B cell (primary cell): ENCODE measurements at regions not wholly inside any gene's neighbourhood (a gene's known extent, or its start where the extent isn't known, plus 50 kb on each side); places are given as distances from the start of the nearest gene placed in this dataset.

Source experiments
- ATAC-seq: fragments of 200-7000 bp; cut with Tn5 transposase; one replicate; pipeline ENCODE4 v1.10.0; 2021; ENCODE audit warnings: low read depth, mild to moderate bottlenecking, moderate number of reproducible peaks, moderate library complexity
- CTCF ChIA-PET: fragments of 350-600 bp; sonication (Branson Sonifier 250); formaldehyde crosslinking; loops from one replicate; lab custom pipeline; 2021; ENCODE audit warnings: antibody characterized with exemption, inconsistent platforms; lab: Charles Lee
- POLR2A ChIA-PET: fragments of 350-600 bp; sonication (Branson Sonifier 250); formaldehyde crosslinking; loops from one replicate; lab custom pipeline; 2021; ENCODE audit warnings: antibody characterized with exemption; lab: Charles Lee
- DNase-seq: peaks from one replicate; pipeline ENCODE4 v3.0.0; 2013
- H2AFZ ChIP-seq: 2 replicates; pipeline ENCODE4 v1.6.1; 2012; ENCODE audit warnings: mild to moderate bottlenecking, low read depth, low read length; ENCODE audit not compliant: insufficient read depth, poor library complexity, severe bottlenecking
- H3K27ac ChIP-seq, 2 donors: 1 replicate in 1 of 2; 2 replicates in 1 of 2; pipeline ENCODE4 v1.5.1; 2012 to 2013; ENCODE audit warnings: low read length in 2 of 2, mild to moderate bottlenecking in 2 of 2, moderate library complexity in 1 of 2
- H3K27me3 ChIP-seq, 4 experiments: fragments of 200-600 bp in 1 of 4; sonication (generic) in 1 of 4; replicated peaks in 1 of 4; 1 replicate in 2 of 4; 2 replicates in 2 of 4; pipeline versions ENCODE4 v1.6.1 to v1.7.0; 2013 to 2016; ENCODE audit warnings: low read length in 3 of 4, mild to moderate bottlenecking in 2 of 4, mixed read lengths in 1 of 4, moderate library complexity in 1 of 4; ENCODE audit not compliant: insufficient read depth in 4 of 4, control insufficient read depth in 3 of 4; ENCODE audit errors: control extremely low read depth in 1 of 4
- H3K36me3 ChIP-seq, 2 experiments: replicated peaks in 1 of 2; 1 replicate in 1 of 2; 2 replicates in 1 of 2; pipeline versions ENCODE4 v1.6.1 to v1.7.1; 2013; ENCODE audit warnings: low read length in 1 of 2; ENCODE audit not compliant: insufficient read depth in 2 of 2, control insufficient read depth in 1 of 2; ENCODE audit errors: control extremely low read depth in 1 of 2, extremely low read depth in 1 of 2
- H3K4me1 ChIP-seq, 2 donors: fragments of 200-600 bp in 1 of 2; sonication (generic) in 1 of 2; 1 replicate in 1 of 2; 2 replicates in 1 of 2; pipeline versions ENCODE4 v1.5.1 to v1.6.1; 2013 to 2017; ENCODE audit warnings: low read length in 2 of 2; ENCODE audit not compliant: control insufficient read depth in 2 of 2, insufficient read depth in 2 of 2
- H3K4me2 ChIP-seq: replicated peaks from 2 replicates; pipeline ENCODE3; 2012; ENCODE audit warnings: mild to moderate bottlenecking, low read depth, low read length; ENCODE audit not compliant: poor library complexity, severe bottlenecking
- H3K4me3 ChIP-seq, 5 experiments: fragments of 200-600 bp in 1 of 5; sonication (generic) in 1 of 5; 1 replicate in 3 of 5; 2 replicates in 2 of 5; pipeline versions ENCODE4 v1.5.1 to v1.7.0; 2011 to 2016; ENCODE audit warnings: low read length in 4 of 5, mild to moderate bottlenecking in 4 of 5, low read depth in 2 of 5, control low read depth in 1 of 5, moderate library complexity in 1 of 5; ENCODE audit not compliant: insufficient read depth in 1 of 5; ENCODE audit errors: control extremely low read depth in 1 of 5, extremely low read depth in 1 of 5
- H3K79me2 ChIP-seq: fragments of 200-600 bp; sonication (generic); one replicate; pipeline ENCODE4 v1.6.0; 2016; ENCODE audit warnings: low read length; ENCODE audit not compliant: control insufficient read depth, insufficient read depth
- H3K9ac ChIP-seq: fragments of 200-600 bp; sonication (generic); 2 replicates; pipeline ENCODE4 v1.6.1; 2017; ENCODE audit warnings: mild to moderate bottlenecking, low read length, moderate library complexity
- H3K9me3 ChIP-seq, 3 donors: one replicate each; pipeline versions ENCODE4 v1.6.1 to v1.7.1; 2013; ENCODE audit warnings: low read length in 2 of 3; ENCODE audit not compliant: control insufficient read depth in 2 of 3, insufficient read depth in 1 of 3; ENCODE audit errors: control extremely low read depth in 1 of 3
- H4K20me1 ChIP-seq: 2 replicates; pipeline ENCODE4 v1.6.0; 2012; ENCODE audit warnings: mild to moderate bottlenecking, low read length; ENCODE audit not compliant: insufficient read depth, control insufficient read depth, poor library complexity, severe bottlenecking
- H3K27ac Mint-ChIP-seq: one replicate; pipeline ENCODE4 v1.8.0; 2021; ENCODE audit warnings: mixed read lengths
- H3K27me3 Mint-ChIP-seq: one replicate; pipeline ENCODE4 v1.8.0; 2021; ENCODE audit warnings: mixed read lengths
- H3K4me1 Mint-ChIP-seq: one replicate; pipeline ENCODE4 v1.8.0; 2021; ENCODE audit warnings: mixed read lengths
- H3K4me3 Mint-ChIP-seq: one replicate; pipeline ENCODE4 v1.8.0; 2021; ENCODE audit warnings: mixed read lengths
- H3K9me3 Mint-ChIP-seq: one replicate; pipeline ENCODE4 v1.8.0; 2022; ENCODE audit warnings: mixed read lengths; ENCODE audit not compliant: insufficient read depth
- EZH2 ChIP-seq: IDR thresholded peaks from 2 replicates; pipeline ENCODE4 v1.6.1; 2012; ENCODE audit warnings: borderline replicate concordance, low read depth, mild to moderate bottlenecking, moderate library complexity, low read length; ENCODE audit not compliant: insufficient read depth, poor library complexity, severe bottlenecking
- WGBS: methylation state at CpG from one replicate; pipeline ENCODE4 v1.1.5; 2013; ENCODE audit warnings: missing lambda C conversion rate; ENCODE audit not compliant: insufficient coverage; 5-methylcytosine and 5-hydroxymethylcytosine counted together
- intact Hi-C: fragments of 100-400 bp; cut with micrococcal nuclease; formaldehyde crosslinking; loops from one replicate; pipeline ENCODE4 v1.10.0; 2022
- TF ChIP-seq, protein P1 (sequence below): fragments of 200-600 bp; IDR thresholded peaks from one replicate; pipeline ENCODE4 v1.8.0; 2022; ENCODE audit warnings: antibody characterized with exemption, mild to moderate bottlenecking

DNA sequence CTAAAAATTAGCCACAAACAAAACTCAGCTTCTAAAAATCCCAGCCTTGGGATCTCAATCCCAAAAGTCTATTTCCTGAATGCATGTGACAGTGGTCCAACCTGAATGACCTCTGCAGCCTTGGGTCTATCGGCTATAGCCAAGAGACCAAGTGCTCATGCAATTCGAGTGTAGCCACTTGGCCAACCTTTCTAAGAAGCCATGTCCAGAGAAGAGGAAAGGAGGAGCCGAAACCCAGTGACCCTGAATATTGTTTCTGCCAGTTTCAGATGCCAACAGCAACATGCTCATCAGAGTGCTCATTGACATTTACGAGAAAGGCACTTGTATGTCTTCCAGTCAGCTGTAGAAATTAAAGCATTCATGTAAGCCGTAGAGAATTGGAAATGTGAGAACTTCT, 1231.9 kb downstream of the NLGN4Y start:
- 100% methylated on average over 2 of the region's 5 CpGs for WGBS
- no peak overlapping the region for H3K4me3 ChIP-seq
- H2AFZ ChIP-seq: no peak overlapping the region
- H3K4me1 ChIP-seq: no peaks in the 10 kb centered on the region
- no peaks in the 10 kb centered on the region for H3K9me3 ChIP-seq
- Mint-ChIP-seq H3K4me3 (no peak overlapping the region), H3K27me3 (no peaks in the 10 kb centered on the region), H3K9me3 (no peaks in the 10 kb centered on the region), H3K27ac (no peak overlapping the region), H3K4me1 (no peaks in the 10 kb centered on the region)
- no peak overlapping the region for H3K4me2 ChIP-seq
- intact Hi-C loops: no loop called here
- DNase-seq (no peak), ATAC-seq (no peak)
- H3K79me2 ChIP-seq: no peaks in the 10 kb centered on the region
- H3K9ac ChIP-seq: no peak overlapping the region
- no peaks in the 10 kb centered on the region for H4K20me1 ChIP-seq
- H3K36me3 ChIP-seq: no peaks in the 10 kb centered on the region
- H3K27me3 ChIP-seq: no peaks in the 10 kb centered on the region
- no peak for TF ChIP-seq EZH2
- TF ChIP-seq, protein P1, sequence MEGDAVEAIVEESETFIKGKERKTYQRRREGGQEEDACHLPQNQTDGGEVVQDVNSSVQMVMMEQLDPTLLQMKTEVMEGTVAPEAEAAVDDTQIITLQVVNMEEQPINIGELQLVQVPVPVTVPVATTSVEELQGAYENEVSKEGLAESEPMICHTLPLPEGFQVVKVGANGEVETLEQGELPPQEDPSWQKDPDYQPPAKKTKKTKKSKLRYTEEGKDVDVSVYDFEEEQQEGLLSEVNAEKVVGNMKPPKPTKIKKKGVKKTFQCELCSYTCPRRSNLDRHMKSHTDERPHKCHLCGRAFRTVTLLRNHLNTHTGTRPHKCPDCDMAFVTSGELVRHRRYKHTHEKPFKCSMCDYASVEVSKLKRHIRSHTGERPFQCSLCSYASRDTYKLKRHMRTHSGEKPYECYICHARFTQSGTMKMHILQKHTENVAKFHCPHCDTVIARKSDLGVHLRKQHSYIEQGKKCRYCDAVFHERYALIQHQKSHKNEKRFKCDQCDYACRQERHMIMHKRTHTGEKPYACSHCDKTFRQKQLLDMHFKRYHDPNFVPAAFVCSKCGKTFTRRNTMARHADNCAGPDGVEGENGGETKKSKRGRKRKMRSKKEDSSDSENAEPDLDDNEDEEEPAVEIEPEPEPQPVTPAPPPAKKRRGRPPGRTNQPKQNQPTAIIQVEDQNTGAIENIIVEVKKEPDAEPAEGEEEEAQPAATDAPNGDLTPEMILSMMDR: no peak
- POLR2A ChIA-PET: no interaction called here
- CTCF ChIA-PET: no interaction called here
- H3K27ac ChIP-seq: no peak overlapping the region

DNA sequence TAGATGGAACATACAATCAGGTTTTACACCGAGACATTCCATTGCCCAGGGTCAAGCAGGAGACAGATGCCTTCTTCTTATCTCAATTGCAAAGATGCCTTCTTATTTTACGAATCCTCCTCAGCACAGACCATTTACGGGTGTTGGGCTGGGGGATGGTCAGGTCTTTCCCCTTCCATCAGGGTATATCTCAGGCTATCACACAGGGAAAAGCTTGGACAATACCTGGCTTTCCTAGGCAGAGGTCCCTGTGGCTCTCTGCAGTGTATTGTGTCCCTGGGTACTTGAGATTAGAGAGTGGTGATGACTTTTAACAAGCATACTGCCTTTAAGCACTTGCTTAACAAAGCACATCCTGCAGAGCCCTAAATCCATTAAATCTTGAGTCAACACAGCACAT, 1249.2 kb downstream of the NLGN4Y start:
- no peak overlapping the region for H3K4me2 ChIP-seq
- Mint-ChIP-seq H3K4me1 (no peaks in the 10 kb centered on the region), H3K9me3 (peaks cover 2% of the 10 kb centered on the region), H3K4me3 (no peak overlapping the region), H3K27ac (no peak overlapping the region), H3K27me3 (no peaks in the 10 kb centered on the region)
- no peaks in the 10 kb centered on the region for H3K36me3 ChIP-seq
- no peak for DNase-seq
- no peak overlapping the region for H3K4me3 ChIP-seq
- intact Hi-C loops: no loop called here
- H3K27ac ChIP-seq: no peak overlapping the region
- CTCF ChIA-PET: no interaction called here
- no peak for ATAC-seq
- whole genome bisulfite sequencing: no CpG with 5 or more reads among the region's 3 CpGs
- no peaks in the 10 kb centered on the region for H3K79me2 ChIP-seq
- no peaks in the 10 kb centered on the region for H3K4me1 ChIP-seq
- no peaks in the 10 kb centered on the region for H3K9me3 ChIP-seq
- POLR2A ChIA-PET: no interaction called here
- H3K9ac ChIP-seq: no peak overlapping the region
- no peak overlapping the region for H2AFZ ChIP-seq
- H3K27me3 ChIP-seq: no peaks in the 10 kb centered on the region
- TF ChIP-seq, protein P1: no peak
- no peak for TF ChIP-seq EZH2
- H4K20me1 ChIP-seq: no peaks in the 10 kb centered on the region
